ENCODE measurements at regions not wholly inside any gene's neighbourhood (a gene's known extent, or its start where the extent isn't known, plus 50 kb on each side); places are given as distances from the start of the nearest gene placed in this dataset.

GRCh38 chr6:25064006-25064405 is 128.2 kb upstream of the RIPOR2 start:
- no peak for TF ChIP-seq CTCF (IDR thresholded peaks at IDR 0.05; ENCODE audit: borderline replicate concordance, extremely low read depth, low read length, poor library complexity, severe bottlenecking)
- TF ChIP-seq EZH2 (IDR thresholded peaks at IDR 0.05; ENCODE audit: borderline replicate concordance, low read depth, low read length, severe bottlenecking), result no peak

Data from DND-41 (cell line).